Myocyte (in vitro differentiated cells): ENCODE measurements at regions not wholly inside any gene's neighbourhood (a gene's known extent, or its start where the extent isn't known, plus 50 kb on each side); places are given as distances from the start of the nearest gene placed in this dataset.

Experiments
- DNase-seq: peaks from one replicate; pipeline ENCODE4 v3.0.0-alpha.2; 2012; ENCODE audit warnings: low read depth

DNA sequence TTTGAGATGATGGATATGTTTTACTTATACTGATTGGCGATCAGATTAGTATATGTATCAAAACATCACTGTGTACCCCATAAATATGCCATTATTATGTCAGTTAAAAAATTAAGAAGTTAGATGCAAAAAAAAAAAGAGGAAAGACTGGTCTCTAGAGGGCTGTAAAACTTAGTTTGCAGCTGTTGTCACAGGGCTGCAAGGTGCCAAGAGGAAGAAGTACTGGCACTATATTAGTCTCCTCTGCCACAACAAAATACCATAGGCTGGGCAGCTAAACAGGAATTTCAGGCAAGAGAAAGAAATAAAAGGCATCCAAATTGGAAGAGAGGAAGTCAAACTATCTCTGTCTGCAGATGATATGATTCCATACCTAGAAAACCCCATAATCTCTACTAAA is 177.8 kb upstream of the PLPP4 start:
- DNase-seq = no peak

- no peak for DNase-seq
These were observed 174.6 kb upstream of the PLPP4 start for GRCh38 chr10:120282421-120282820.

- no peak for DNase-seq
These were observed 174.1 kb upstream of the PLPP4 start for GRCh38 chr10:120282846-120283492.

- no peak for DNase-seq
These were observed 171.6 kb upstream of the PLPP4 start for GRCh38 chr10:120285408-120285807.

DNA sequence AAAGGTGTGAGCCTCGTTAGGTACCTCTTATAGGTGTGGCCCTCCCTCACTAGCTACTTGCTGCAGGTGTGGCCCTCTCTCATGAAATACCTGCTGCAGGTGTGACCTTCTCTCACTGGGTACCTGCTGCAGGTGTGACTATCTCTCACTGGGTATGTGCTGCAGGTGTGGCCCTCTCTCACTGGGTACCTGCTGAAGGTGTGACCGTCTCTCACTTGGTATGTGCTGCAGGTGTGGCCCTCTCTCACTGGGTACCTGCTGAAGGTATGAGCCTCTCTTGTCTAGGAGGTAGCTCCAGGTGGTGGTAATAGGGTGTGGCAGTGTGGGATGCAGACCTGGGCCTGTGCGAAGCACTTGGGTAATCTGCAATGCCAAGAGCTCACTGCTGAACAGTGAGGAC is 170.7 kb upstream of the PLPP4 start:
- no peak for DNase-seq

- DNase-seq = no peak
These were observed 156.5 kb upstream of the PLPP4 start for GRCh38 chr10:120300513-120300912.

GRCh38 chr10:120308589-120308988 is 148.4 kb upstream of the PLPP4 start:
- no peak for DNase-seq

DNA sequence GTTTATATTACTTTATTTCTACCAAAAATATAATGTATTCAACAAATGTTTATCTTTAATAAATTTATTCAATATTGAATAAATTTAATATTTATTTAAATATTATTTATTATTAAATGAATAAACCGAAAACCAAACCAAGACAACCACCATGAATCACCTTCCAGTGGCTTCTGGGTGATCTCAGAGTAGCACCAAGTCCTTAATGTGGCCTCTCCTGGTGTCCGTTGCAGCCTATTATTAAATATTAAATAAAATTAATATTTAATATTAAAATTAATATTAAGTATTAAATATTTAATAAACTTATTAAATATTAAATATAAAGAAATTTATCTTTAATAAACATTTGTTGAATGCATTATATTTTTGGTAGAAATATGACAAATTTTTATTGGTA is 143.3 kb upstream of the PLPP4 start:
- DNase-seq = no peak

GRCh38 chr10:120314442-120314841 is 142.6 kb upstream of the PLPP4 start:
- DNase-seq = no peak

GRCh38 chr10:120318862-120319261 is 138.2 kb upstream of the PLPP4 start:
- DNase-seq = no peak

GRCh38 chr10:120327675-120328074 is 129.4 kb upstream of the PLPP4 start:
- DNase-seq = no peak

DNA sequence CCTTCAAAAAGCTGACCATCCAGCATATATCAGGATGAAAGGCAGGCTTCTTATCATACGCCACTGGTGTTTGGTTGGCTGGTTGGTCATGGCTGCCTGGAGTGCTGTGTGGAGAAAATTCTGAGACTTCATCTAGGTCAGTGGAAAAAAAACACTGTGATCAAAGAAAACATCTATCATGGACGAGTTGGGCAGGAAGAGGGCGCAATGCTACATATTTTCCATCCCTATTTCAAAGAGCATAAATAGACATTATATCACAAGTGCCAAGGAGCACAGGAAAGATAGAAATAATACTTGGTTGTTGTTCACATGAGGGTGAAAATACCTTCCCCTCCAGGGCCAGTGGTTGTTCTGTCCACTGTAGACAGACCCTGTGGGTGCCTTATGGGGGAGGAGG is 128.4 kb upstream of the PLPP4 start:
- DNase-seq = no peak

- no peak for DNase-seq
These were observed 121.5 kb upstream of the PLPP4 start for GRCh38 chr10:120335553-120335952.

DNA sequence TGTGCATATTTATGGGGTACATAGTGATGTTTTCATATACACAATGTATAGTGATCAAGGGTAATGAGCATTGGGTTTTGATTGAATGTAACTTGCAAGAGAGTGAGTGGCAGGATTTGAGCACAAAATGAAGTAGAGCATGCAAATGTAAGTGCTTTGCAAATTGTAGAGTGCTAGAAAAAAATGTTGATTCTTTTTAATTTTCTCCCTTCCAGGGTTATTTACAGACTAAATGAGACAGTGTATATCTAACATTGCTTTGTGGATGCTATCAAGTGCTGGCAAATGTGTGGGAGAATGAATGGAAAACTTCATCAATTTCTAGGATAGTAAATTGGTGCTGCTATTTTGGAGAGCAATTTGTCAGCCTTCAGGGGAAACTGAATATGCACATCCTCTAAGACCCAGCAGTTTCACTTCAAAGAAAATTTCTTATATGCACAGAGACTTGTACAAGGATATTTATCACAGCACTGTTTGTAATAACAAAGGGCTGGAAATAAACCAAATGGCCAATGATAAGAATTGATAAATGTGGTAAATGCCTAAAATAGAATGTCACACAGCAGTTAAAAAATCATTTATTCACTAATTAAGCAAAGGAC is 120.6 kb upstream of the PLPP4 start:
- no peak for DNase-seq

DNA sequence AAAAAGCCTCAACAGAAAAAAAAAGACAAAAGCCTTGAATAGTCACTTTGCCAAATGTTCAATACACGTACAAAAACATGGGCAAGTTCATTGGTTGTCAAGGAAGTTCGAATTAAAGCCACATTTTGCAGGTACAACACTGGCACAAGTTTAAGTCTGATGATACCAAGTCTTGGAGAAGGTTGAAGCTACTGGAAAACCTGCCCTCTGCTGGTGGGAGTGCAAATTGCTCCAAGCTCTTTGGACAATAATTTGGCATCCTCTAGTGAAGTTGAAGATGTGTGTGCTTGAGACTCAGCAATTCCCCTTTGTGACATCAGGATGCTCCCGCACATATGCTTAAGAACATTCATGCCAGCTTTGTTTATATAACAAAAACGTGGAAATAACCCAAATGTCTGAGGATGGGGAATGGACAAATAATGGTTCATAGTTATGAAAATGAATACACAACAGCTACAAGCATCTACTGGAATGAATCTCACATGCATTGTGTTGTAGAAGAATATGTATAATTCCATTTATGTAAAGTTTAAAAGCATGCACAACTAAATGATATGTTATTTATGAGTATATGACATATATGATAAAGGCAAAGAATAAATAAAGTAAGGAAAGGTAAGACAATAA is 120.0 kb upstream of the PLPP4 start:
- peak; percentile 26 for DNase-seq

DNA sequence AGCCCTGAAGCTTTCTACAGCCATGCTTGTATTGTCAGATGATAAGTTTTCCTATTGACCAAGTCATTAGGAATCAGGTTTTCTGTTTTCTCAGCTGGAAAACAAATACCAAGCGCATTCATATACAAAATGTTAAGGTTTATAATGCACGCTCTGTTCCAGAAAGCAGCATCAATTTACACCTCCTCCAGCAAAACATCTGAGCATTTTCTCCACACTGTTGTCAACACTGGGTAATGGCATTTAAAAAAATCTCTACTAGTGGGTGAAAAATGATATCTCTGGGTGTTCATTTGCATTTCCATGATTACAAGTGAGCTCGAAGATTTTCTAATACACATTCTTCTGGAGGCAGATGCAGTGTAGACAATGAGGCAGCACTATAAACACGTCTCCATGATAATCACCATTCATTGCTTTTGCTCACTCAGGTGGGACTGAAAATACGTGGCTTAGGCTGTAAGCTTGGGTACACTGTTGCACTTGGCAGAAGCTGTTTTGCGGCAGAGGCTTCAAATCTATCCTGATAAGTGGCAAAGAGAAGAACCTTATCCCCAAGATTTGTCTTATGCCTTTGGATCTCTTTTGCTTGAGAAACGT is 114.8 kb upstream of the PLPP4 start:
- no peak for DNase-seq

DNA sequence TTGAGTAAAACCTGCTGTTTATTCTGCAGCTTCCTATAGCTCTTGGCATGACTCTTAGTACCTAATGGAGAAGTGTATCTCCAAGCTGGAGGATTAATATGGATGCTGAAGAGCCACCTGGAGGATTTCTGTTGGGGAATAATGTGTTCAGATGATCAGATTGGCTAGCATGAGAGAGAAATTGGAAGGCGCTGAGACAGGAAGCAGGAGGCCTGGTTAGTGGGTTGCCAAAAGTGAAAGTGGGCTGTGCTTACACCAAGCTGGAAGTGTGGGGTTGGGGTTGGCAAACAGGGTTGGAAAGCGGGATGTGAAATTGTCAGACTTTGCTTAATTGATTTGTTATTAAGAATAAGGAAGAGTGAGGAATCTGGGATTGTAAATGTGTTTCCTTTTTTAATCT is 111.8 kb upstream of the PLPP4 start:
- no peak for DNase-seq

DNA sequence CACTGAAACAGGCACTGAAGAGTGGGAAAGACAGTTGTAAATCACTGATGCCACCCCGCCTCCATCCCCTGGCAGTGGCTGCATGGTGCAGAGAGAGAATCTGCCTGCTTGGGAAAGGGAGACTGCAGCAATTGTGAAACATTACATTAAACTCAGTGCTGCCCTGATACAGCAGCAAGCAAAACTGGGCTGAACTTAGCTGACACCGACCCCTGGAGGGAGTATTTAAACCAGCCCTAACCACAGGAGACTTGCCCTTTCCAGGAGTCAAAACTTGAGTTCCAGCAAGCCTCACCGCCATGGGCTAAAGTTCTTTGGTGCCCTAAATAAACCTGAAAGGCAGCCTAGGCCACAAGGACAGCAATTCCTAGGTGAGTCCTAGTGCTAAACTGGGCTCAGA is 109.4 kb upstream of the PLPP4 start:
- DNase-seq = no peak

DNA sequence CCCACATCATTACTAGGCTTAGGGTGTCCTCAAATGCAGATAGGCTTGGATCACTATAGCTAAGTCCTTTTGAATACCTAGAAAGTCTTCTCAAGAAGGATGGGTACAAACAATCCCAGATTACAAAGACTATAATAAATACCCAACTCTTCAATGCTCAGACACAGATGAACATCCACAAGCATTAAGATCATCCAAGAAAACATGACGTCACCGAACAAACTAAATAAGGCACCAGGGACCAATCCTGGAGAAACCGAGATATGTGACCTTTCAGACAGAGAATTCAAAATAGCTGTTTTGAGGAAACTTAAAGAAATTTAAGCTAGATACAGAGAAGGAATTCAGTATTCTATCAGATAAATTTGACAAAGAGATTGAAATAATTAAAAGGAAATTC is 108.0 kb upstream of the PLPP4 start:
- no peak for DNase-seq

GRCh38 chr10:120355425-120355824 is 101.6 kb upstream of the PLPP4 start:
- DNase-seq = no peak

DNA sequence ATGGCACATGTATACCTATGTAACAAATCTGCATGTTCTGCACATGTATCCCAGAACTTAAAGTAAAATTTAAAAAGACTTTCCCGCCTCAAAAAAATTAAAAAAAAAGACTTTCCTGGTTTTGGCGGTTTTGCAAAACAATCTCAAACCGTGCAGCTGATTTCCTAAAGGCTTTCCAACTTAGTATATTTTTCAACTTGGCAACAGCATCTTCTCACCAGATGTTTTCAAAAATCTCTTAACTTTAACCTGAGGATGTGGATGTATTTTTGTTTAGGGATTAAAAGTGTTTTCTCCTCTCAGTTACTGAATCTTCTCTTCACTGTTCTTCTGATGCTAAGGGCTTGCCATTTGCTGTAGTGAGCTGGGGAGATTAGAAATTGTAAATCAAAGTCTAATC is 96.5 kb upstream of the PLPP4 start:
- no peak for DNase-seq

DNA sequence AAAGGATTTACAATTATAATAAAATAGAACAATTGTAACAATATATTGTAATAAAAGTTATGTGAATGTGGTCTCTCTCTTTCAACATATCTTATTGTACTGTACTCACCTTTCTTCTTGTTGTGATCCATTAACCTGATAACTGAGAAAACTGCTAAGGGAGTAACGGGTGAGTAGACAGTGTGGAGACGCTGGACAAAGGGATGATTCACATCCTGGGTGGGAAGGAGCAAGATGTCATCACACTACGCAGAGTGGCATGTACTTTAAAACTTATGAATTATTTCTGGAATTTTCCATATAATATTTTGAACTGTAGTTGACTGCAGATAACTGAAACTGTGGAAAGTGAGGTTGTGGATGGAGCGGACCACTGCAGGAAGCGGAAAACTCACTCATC is 91.2 kb upstream of the PLPP4 start:
- DNase-seq = no peak

- no peak for DNase-seq
These were observed 89.7 kb upstream of the PLPP4 start for GRCh38 chr10:120367341-120367740.
